ENCODE measurements at regions not wholly inside any gene's neighbourhood (a gene's known extent, or its start where the extent isn't known, plus 50 kb on each side); places are given as distances from the start of the nearest gene placed in this dataset.

GRCh38 chrX:149199734-149200133 is 305.4 kb downstream of the IDS start:
- no peak for TF ChIP-seq CTCF (conservative IDR thresholded peaks at IDR 0.05; ENCODE audit: low read depth, low read length)
- DNase-seq (ENCODE audit: low read depth) = no peak
- H3K4me3 ChIP-seq (ENCODE audit: low read length) = no peak overlapping the region

- no peak for DNase-seq (ENCODE audit: low read depth)
- no peak for TF ChIP-seq CTCF (conservative IDR thresholded peaks at IDR 0.05; ENCODE audit: low read depth, low read length)
- no peak overlapping the region for H3K4me3 ChIP-seq (ENCODE audit: low read length)
These were observed 305.9 kb downstream of the IDS start for GRCh38 chrX:149198980-149199732.

GRCh38 chrX:149185087-149185486 is 320.0 kb downstream of the IDS start:
- no peak for TF ChIP-seq CTCF (conservative IDR thresholded peaks at IDR 0.05; ENCODE audit: low read depth, low read length)
- no peak for DNase-seq (ENCODE audit: low read depth)
- H3K4me3 ChIP-seq (ENCODE audit: low read length) = no peak overlapping the region

GRCh38 chrX:149161435-149162088 is 343.5 kb downstream of the IDS start:
- H3K4me3 ChIP-seq (ENCODE audit: low read length) = no peak overlapping the region
- no peak for DNase-seq (ENCODE audit: low read depth)
- no peak for TF ChIP-seq CTCF (conservative IDR thresholded peaks at IDR 0.05; ENCODE audit: low read depth, low read length)

GRCh38 chrX:149157976-149158375 is 347.1 kb downstream of the IDS start:
- H3K4me3 ChIP-seq (ENCODE audit: low read length) = no peak overlapping the region
- TF ChIP-seq CTCF (conservative IDR thresholded peaks at IDR 0.05; ENCODE audit: low read depth, low read length) = no peak
- DNase-seq (ENCODE audit: low read depth) = no peak

GRCh38 chrX:149152941-149153340 is 352.2 kb downstream of the IDS start:
- no peak overlapping the region for H3K4me3 ChIP-seq (ENCODE audit: low read length)
- no peak for DNase-seq (ENCODE audit: low read depth)
- TF ChIP-seq CTCF (conservative IDR thresholded peaks at IDR 0.05; ENCODE audit: low read depth, low read length) = no peak
